ENCODE measurements at regions not wholly inside any gene's neighbourhood (a gene's known extent, or its start where the extent isn't known, plus 50 kb on each side); places are given as distances from the start of the nearest gene placed in this dataset.

DNA sequence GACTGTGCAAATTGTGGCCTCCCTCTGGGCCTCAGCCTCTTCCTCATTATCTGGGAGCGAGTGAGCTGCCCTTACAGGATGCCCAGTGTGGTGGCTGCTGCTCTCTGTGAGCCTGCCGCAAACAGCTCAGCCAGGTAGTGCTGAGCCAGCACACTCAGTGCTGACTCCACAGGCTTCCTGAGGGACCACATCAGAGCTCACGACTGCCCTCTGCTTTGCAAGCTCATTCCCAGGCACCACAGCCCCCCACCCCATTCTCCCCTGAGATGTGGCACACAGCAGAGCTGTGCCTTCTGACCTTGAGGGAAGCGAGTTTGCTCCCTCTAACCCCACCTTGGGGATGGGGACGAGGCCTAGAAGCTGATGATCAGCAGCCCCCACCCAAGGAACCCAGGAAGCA is 230.5 kb upstream of the PPP2R2D start:
- Mint-ChIP-seq H3K4me1 (ENCODE audit: low read depth) (no peaks in the 10 kb centered on the region), H3K36me3 (ENCODE audit: low read depth) (no peaks in the 10 kb centered on the region), H3K9me3 (peaks cover 4% of the 10 kb centered on the region), H3K27ac (no peak overlapping the region), H3K4me3 (no peak overlapping the region), H3K27me3 (no peaks in the 10 kb centered on the region)
- ChIA-PET CTCF (no interaction called here), POLR2A (no interaction called here)
- ATAC-seq (no peak), DNase-seq (no peak)
- intact Hi-C loops (cut with micrococcal nuclease), result no loop called here
- TF ChIP-seq, protein P1, sequence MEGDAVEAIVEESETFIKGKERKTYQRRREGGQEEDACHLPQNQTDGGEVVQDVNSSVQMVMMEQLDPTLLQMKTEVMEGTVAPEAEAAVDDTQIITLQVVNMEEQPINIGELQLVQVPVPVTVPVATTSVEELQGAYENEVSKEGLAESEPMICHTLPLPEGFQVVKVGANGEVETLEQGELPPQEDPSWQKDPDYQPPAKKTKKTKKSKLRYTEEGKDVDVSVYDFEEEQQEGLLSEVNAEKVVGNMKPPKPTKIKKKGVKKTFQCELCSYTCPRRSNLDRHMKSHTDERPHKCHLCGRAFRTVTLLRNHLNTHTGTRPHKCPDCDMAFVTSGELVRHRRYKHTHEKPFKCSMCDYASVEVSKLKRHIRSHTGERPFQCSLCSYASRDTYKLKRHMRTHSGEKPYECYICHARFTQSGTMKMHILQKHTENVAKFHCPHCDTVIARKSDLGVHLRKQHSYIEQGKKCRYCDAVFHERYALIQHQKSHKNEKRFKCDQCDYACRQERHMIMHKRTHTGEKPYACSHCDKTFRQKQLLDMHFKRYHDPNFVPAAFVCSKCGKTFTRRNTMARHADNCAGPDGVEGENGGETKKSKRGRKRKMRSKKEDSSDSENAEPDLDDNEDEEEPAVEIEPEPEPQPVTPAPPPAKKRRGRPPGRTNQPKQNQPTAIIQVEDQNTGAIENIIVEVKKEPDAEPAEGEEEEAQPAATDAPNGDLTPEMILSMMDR (IDR thresholded peaks at IDR 0.05), result no peak

DNA sequence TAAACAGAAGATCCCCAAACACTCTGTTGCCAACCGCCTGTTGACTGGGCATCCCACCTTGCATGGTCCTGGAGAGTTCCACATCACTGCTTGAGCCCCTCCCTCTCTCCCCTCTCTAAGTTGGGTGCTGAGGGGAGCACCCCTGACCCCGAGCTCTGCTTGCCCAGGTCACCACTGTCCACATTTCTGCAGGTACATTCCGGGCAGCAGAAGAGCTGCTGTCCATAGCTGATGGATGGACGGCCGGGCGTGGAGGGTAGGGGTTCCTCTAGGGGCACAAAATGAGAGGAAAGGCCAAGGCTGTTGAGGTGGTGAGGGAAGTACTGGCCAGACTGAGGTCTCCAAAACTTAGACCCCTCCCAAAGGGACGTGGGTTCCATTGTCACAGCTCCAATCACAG is 227.4 kb upstream of the PPP2R2D start:
- CTCF ChIA-PET, result no interaction called here
- Mint-ChIP-seq H3K27me3 (no peaks in the 10 kb centered on the region), H3K27ac (no peak overlapping the region), H3K36me3 (ENCODE audit: low read depth) (no peaks in the 10 kb centered on the region), H3K9me3 (peaks cover 4% of the 10 kb centered on the region), H3K4me3 (no peak overlapping the region), H3K4me1 (ENCODE audit: low read depth) (no peaks in the 10 kb centered on the region)
- TF ChIP-seq, protein P1 (IDR thresholded peaks at IDR 0.05), result no peak
- ATAC-seq (no peak), DNase-seq (no peak)
- intact Hi-C loops (cut with micrococcal nuclease), result no loop called here
- POLR2A ChIA-PET, result no interaction called here

DNA sequence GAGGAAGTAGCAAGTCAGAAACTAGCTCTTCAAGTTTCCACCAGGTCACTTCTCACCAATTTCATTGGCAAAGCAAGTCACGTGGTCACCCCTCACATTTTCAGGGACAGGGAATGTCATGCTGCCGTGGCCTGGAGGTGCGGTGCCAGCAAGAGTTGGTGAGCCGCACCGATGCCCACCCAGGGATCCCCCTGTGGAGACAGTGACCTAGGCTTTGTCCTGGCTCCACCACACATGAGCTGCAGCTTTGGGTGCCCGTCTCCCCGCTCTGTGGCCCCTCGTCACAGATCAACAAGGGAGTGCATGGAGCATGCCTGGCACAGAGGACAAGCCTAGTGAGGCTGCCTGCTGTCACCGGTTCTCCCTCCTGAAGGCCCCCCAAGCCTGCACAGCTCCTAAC is 226.7 kb upstream of the PPP2R2D start:
- POLR2A ChIA-PET, result no interaction called here
- DNase-seq, result no peak
- Mint-ChIP-seq H3K4me3 (no peak overlapping the region), H3K27ac (no peak overlapping the region), H3K4me1 (ENCODE audit: low read depth) (no peaks in the 10 kb centered on the region), H3K27me3 (no peaks in the 10 kb centered on the region), H3K9me3 (peaks cover 4% of the 10 kb centered on the region), H3K36me3 (ENCODE audit: low read depth) (no peaks in the 10 kb centered on the region)
- TF ChIP-seq, protein P1 (IDR thresholded peaks at IDR 0.05), result no peak
- intact Hi-C loops (cut with micrococcal nuclease), result no loop called here
- CTCF ChIA-PET, result no interaction called here
- ATAC-seq, result no peak

DNA sequence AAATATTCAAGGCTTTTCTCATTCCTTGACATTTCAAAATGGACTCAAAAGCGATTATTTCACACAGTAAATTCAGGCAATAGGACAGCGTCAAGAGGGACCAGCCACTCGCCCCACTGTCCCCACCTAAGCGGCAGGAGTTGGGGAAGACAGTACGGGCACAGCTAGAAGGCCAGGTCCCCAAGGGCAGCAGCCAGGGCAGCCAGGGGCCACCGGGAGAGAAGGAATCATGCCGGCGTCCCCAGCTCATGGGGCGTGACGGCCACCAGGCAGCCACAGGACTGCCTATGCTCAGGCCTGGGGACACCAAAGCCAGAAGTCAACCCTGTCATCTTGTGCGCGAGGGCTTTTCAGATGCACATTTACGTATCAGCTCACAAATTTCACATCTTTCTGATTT is 225.7 kb upstream of the PPP2R2D start:
- Mint-ChIP-seq H3K27me3 (no peaks in the 10 kb centered on the region), H3K4me1 (ENCODE audit: low read depth) (no peaks in the 10 kb centered on the region), H3K9me3 (peaks cover 4% of the 10 kb centered on the region), H3K4me3 (no peak overlapping the region), H3K27ac (no peak overlapping the region), H3K36me3 (ENCODE audit: low read depth) (no peaks in the 10 kb centered on the region)
- intact Hi-C loops (cut with micrococcal nuclease), result no loop called here
- ChIA-PET POLR2A (no interaction called here), CTCF (no interaction called here)
- no peak for ATAC-seq
- TF ChIP-seq, protein P1 (IDR thresholded peaks at IDR 0.05), result no peak
- no peak for DNase-seq

DNA sequence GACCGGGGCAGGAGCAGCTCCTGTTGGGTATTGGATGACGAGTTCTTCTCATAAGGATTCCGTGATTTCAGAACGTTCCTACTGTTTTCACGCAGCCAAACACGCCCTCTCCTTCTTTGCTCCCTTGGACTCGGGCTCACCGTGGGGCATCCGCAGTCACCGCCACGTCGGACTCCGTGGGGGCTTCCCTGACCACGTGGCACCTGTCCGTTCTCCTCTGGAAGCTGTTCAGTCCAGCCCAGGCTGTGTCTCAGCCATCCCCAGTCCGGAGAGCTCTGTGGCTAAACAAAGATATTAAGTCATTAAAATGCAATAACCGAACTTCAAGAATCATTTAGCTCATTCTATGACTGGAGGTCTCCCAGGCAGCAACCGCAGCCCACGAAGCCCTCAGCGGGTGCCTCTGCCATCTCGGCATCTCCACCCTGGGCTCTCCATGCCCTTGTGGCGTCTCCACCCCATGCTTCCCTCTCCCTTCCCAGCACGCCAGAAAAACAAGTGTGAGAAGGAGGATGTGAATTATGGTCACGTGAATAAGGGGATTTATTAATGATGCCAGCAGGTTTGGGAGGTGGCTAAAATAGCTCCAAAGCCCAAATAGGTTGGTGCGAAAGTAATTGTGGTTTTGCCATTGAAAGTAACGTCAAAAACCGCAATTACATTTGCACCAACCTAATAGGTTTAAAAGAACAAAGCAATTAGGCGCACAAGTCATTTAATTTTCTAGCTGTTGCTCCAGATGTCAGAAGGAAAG is 224.6 kb upstream of the PPP2R2D start:
- H3K27me3 Mint-ChIP-seq, result no peaks in the 10 kb centered on the region

More for the DNA sequence above, 224.6 kb upstream of the PPP2R2D start:
- Mint-ChIP-seq H3K4me3 (no peak overlapping the region), H3K36me3 (ENCODE audit: low read depth) (no peaks in the 10 kb centered on the region), H3K27ac (no peak overlapping the region), H3K9me3 (peaks cover 4% of the 10 kb centered on the region), H3K4me1 (ENCODE audit: low read depth) (no peaks in the 10 kb centered on the region)
- DNase-seq (no peak), ATAC-seq (no peak)
- POLR2A ChIA-PET, result no interaction called here
- CTCF ChIA-PET, result no interaction called here
- TF ChIP-seq, protein P1 (IDR thresholded peaks at IDR 0.05), result no peak
- intact Hi-C loops (cut with micrococcal nuclease), result no loop called here
